Epidermal melanocyte (primary cell): ENCODE measurements at regions not wholly inside any gene's neighbourhood (a gene's known extent, or its start where the extent isn't known, plus 50 kb on each side); places are given as distances from the start of the nearest gene placed in this dataset.

Experiments used
- DNase-seq: peaks from one replicate; pipeline ENCODE4 v3.0.0; 2011; ENCODE audit warnings: low spot score; ENCODE audit not compliant: insufficient read length

GRCh38 chr7:15862016-15862780 lies 175.7 kb upstream of the MEOX2 start:
- no peak for DNase-seq

DNA sequence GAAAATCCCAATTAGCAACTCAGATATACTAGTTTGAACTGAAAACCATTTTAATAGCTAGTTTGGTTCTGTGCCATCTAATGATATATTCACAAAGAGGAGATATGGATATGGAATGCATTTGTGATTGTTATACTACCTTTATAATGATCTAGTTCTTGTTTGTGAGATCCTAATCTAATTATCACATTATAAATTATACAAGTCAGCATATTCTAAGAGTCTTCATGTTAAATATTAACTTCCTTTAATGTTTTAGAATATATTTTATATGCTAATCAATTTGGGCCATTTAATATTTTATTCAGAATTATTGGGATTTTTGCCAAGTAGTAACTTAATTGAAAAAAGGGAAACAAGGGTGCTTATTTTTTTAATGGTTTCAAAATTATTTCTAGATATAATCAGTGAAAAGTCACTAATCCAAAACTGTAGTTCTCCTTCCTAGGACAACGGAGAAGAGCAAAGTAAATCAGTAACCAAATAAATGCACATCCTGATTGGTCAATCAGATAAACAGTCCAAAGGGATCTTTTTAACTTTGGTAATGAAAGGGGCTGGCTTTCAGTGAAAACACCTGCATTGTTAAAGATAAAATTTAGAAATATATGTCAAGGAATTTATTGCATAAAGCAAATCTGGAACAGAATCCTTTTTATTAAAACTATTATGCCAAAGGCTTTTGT lies 173.9 kb upstream of the MEOX2 start:
- no peak for DNase-seq

- DNase-seq = no peak
Measured at GRCh38 chr7:15857026-15857425, 170.5 kb upstream of the MEOX2 start.

DNA sequence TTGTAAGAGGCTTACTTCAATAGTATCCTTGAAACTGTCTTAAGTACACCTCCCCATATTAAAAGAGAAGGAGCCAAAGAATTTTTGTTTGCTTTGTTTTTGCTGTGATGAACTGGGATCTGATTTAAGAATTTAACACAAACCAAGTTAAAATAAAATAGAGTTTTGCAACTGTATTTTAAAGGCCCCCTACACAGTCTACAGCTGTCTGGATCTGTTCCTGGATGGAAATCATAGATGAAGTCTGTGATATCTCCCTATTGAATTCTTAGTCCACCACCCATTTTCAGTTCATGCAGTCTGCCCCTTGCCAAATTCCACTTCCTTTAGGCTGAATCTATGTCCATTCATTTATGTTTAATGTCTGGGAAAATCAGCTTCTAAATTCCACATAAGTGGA lies 169.8 kb upstream of the MEOX2 start:
- DNase-seq = no peak

DNA sequence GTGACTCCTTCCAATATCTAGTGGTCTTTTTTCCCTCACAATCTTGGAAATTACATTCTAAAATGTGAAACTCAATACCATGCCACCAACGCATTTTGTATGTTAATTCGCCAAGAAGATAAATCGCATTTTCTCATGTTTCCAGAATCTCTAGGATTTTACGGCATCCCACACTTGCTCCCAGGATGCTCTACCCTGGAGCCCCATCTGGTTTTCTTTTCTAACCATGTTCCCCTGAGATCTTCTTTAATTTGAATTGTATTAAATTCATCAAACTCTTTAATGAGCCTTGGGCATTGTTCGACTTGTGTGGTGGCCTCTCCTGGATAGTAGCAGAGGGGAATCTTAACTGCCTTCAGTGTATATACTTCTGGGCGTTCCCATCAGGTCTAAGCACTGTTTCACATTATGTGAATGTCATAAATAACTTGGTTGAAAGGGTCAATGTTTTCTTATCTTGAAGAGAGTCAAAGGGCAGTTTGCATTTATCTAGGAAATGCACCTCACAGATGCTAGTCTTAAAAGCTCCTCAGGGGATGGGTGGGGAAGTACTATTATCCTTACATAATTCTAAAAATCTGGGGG lies 169.1 kb upstream of the MEOX2 start:
- no peak for DNase-seq

GRCh38 chr7:15854841-15855524 lies 168.5 kb upstream of the MEOX2 start:
- no peak for DNase-seq

- no peak for DNase-seq
Measured at GRCh38 chr7:15853832-15854470, 167.5 kb upstream of the MEOX2 start.

DNA sequence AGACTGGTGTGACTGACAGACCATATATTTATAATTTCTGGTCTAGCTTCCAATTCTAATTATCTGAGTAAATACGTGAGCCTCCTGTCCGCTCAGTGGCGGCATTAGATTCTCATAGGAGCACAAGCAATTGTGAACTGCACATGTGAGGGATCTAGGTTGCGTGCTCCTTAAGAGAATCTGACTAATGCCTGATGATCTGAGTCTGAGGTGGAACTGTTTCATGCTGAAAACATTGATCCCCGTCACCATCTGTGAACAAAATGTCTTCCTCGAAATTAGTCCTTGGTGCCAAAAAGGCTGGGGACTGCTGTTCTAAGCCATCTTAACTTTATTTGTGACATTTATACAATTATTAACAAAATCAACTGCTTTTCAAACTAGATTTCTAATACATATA lies 164.7 kb upstream of the MEOX2 start:
- DNase-seq = no peak

- no peak for DNase-seq
Measured at GRCh38 chr7:15848901-15849300, 162.4 kb upstream of the MEOX2 start.

DNA sequence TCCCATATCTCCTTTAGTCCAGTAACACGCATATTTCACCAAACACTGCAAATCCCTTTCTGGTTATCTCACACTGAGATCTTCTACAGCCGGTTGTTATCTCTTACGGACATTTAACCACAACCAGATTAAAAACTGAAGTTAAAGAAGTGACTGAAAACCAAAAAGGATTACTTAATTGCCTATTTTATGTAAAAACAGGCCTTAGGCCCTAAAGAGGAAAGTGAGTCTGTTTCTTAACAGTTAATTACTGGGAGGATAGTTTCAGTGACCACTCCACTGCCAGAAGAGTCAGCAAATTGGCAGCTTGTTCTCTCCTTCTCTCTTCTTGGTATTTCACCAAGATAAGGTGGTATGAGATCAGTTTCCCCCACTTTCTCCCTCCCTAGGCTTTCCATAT lies 161.9 kb upstream of the MEOX2 start:
- no peak for DNase-seq

DNA sequence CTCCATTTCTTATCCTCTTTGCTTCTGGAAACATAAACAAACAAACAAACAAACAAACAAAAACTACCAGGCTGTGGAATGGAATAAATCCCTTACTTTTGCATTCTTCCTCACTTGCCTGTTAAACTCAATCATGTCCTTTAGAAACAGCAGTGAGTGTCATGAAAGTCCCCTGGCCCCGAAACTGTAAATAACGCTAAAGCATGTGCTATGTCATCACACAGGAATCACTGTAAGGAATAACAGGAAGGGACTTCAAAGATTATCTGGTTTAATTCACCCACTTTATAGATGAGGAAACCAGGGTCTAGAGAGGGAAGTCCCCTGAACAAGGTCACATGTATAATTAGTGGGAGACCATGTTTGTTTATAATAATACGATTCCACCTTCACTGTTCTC lies 159.4 kb upstream of the MEOX2 start:
- DNase-seq = no peak

- no peak for DNase-seq
Measured at GRCh38 chr7:15845461-15845860, 159.0 kb upstream of the MEOX2 start.

- DNase-seq = no peak
Measured at GRCh38 chr7:15839416-15840100, 153.1 kb upstream of the MEOX2 start.

DNA sequence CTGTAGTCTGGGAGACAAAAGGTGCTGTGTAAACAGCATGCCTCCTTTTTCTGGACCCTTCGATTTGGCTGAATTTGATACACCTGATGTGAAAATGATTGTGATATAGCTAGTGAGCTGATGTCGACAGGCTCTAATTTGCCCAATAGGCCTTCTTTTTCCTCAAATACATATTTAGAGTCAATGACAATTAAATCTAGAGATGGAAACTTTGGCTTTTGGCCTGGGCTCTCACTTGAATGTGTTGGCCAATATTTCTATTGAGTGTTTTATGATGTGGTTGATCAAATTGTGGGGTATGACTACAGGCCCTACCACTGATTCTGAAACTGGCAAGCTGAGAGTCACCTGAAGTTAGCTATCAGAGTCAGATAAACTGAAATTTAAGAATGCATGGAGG lies 151.8 kb upstream of the MEOX2 start:
- DNase-seq = no peak

- DNase-seq = no peak
Measured at GRCh38 chr7:15837306-15837950, 150.9 kb upstream of the MEOX2 start.

DNA sequence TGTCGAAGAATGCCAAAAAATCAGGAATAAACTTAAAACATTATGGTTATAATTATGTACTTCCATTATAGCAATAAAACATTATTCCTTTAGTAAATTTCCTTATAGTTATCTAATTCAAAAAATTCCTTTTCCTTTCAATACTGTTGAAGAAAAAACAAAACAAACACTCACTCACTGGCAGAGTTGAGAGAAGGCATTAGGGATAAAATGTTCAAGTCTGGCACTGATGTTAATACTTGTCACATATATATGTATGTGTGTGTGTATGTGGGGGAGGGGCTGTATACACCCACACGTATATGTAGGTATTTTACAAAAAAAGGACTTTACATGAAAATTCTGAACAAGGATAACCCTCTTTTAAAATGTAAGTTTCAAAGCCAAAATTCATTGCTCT lies 150.2 kb upstream of the MEOX2 start:
- DNase-seq = no peak

- DNase-seq = no peak
Measured at GRCh38 chr7:15836041-15836440, 149.6 kb upstream of the MEOX2 start.

DNA sequence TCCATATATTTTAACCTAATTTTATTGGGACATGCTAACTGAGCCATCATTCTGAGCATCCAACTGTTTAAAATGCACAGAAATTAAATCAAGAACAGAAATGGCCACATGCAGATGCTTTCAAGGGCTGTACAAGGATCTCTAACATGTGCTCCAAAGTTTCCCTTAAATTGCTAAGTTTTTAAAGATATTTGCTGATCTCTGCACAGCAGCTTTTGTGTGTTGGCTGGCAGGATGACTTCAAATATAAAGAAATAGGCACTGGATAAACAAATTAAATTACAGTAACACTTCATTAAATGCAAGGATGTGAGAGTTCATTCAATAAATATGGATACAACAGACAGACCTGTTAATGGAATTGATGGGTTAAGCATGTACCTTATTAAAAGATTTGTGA lies 148.0 kb upstream of the MEOX2 start:
- DNase-seq = no peak

- DNase-seq = no peak
Measured at GRCh38 chr7:15832996-15833395, 146.5 kb upstream of the MEOX2 start.

- no peak for DNase-seq
Measured at GRCh38 chr7:15831606-15832005, 145.1 kb upstream of the MEOX2 start.

DNA sequence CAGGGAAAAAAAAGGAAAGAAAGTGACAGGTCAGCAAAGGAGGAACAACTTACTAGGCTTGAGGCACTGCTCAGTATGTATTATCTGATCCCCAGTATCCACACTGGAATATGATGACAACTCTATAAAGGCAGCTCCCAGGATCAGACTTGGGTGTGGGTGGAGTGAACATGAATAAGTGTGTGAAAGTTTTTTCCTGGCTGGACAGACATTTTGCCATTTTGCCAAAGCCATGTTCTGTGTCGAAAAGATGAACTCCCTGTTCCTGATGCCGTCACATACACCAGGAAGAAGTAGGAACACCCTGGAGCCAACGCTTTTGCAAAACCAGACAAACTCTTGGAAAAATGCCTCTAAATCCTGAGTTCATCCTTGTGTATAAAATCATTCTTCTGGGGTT lies 143.2 kb upstream of the MEOX2 start:
- no peak for DNase-seq
